Upper lobe of left lung (tissue), 6 donors: ENCODE measurements at regions not wholly inside any gene's neighbourhood (a gene's known extent, or its start where the extent isn't known, plus 50 kb on each side); places are given as distances from the start of the nearest gene placed in this dataset.

Source experiments
- ATAC-seq, 2 donors: fragments of 200-7000 bp; cut with Tn5 transposase; one replicate each; pipeline ENCODE4 v1.9.1; 2022; ENCODE audit warnings: mild to moderate bottlenecking in 2 of 2, moderate library complexity in 2 of 2; ENCODE audit not compliant: low FRiP score in 2 of 2
- DNase-seq, 2 donors: peaks; one replicate each; pipeline ENCODE4 v3.0.0-alpha.2; 2019 to 2020
- H3K27ac ChIP-seq, 4 donors: fragments of 200-600 bp; sonication (generic); one replicate each; pipeline ENCODE4 v1.5.1; 2016 to 2019
- H3K27me3 ChIP-seq, 4 donors: fragments of 200-600 bp; sonication (generic); one replicate each; pipeline ENCODE4 v1.5.1; 2017 to 2019
- H3K36me3 ChIP-seq, 4 donors: fragments of 200-600 bp; sonication (generic); one replicate each; pipeline ENCODE4 v1.5.1; 2016 to 2019
- H3K4me1 ChIP-seq, 4 donors: fragments of 200-600 bp; sonication (generic); one replicate each; pipeline ENCODE4 v1.5.1; 2018 to 2019
- H3K4me3 ChIP-seq, 4 donors: fragments of 200-600 bp; sonication (generic); one replicate each; pipeline ENCODE4 v1.5.1; 2017 to 2019; ENCODE audit warnings: mild to moderate bottlenecking in 2 of 4, moderate library complexity in 1 of 4
- H3K9me3 ChIP-seq, 4 donors: fragments of 200-600 bp; sonication (generic); one replicate each; pipeline ENCODE4 v1.5.1; 2018 to 2019
- EP300 ChIP-seq, 4 donors: sonication (generic); formaldehyde crosslinking; IDR thresholded peaks; one replicate each; pipeline ENCODE4 v1.5.1; 2017; ENCODE audit warnings: antibody characterized with exemption in 4 of 4, control low read depth in 2 of 4
- POLR2A ChIP-seq, 4 donors: fragments of 450-650 bp; IDR thresholded peaks; one replicate each; pipeline ENCODE4 v1.5.1; 2016 to 2017; ENCODE audit warnings: antibody characterized with exemption in 4 of 4, mild to moderate bottlenecking in 2 of 4
- POLR2AphosphoS5 ChIP-seq, 2 donors: sonication (generic); formaldehyde crosslinking; IDR thresholded peaks; one replicate each; pipeline ENCODE4 v1.5.1; 2017; ENCODE audit warnings: antibody characterized with exemption in 2 of 2
- WGBS, 2 donors: methylation state at CpG; one replicate each; pipeline ENCODE4 v1.1.5; 2017 to 2018; 5-methylcytosine and 5-hydroxymethylcytosine counted together
- TF ChIP-seq, protein P1 (sequence below), 6 experiments: fragments of 450-650 bp in 4 of 6; fragments of 200-600 bp in 2 of 6; sonication (generic) in 2 of 6; IDR thresholded peaks; one replicate each; pipeline ENCODE4 v1.5.1; 2016 to 2019; ENCODE audit warnings: antibody characterized with exemption in 6 of 6
- donor health status: DM: no; HTN: no; CAD: no; lungs with moderate emphysema.
- donor health status: DM: no; HTN: yes; CAD: no; lungs with severe emphysema.

DNA sequence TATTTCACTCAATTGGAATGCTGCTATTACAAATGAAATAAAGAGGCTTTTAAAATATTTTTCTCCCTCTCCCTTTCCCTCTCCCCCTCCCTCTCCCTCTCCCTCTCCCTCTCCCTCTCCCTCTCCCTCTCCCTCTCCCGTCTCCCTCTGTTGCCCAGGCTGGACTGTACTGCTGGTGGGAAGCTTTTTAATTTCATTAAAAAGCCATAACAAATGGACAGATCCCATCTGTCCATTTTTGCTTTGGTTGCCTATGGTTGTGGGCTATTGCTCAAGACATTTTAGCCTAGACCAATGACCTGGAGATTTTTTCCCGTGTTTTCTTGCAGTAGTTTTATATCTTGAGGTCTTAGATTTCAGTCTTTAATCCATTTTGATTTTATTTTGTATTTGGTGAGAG, 107.2 kb upstream of the LRRC3B start:
- no peaks in the 10 kb centered on the region for H3K4me1 ChIP-seq
- ATAC-seq (no peak), DNase-seq (no peak)
- no peaks in the 10 kb centered on the region for H3K27me3 ChIP-seq
- H3K36me3 ChIP-seq = no peaks in the 10 kb centered on the region
- H3K9me3 ChIP-seq = peaks cover 0 to 7% (median 0%) of the 10 kb centered on the region in 4 donors
- no peak overlapping the region for H3K4me3 ChIP-seq
- TF ChIP-seq POLR2A (IDR thresholded peaks at IDR 0.05) (no peak), EP300 (IDR thresholded peaks at IDR 0.05) (no peak), POLR2AphosphoS5 (IDR thresholded peaks at IDR 0.05) (no peak)
- TF ChIP-seq, protein P1, sequence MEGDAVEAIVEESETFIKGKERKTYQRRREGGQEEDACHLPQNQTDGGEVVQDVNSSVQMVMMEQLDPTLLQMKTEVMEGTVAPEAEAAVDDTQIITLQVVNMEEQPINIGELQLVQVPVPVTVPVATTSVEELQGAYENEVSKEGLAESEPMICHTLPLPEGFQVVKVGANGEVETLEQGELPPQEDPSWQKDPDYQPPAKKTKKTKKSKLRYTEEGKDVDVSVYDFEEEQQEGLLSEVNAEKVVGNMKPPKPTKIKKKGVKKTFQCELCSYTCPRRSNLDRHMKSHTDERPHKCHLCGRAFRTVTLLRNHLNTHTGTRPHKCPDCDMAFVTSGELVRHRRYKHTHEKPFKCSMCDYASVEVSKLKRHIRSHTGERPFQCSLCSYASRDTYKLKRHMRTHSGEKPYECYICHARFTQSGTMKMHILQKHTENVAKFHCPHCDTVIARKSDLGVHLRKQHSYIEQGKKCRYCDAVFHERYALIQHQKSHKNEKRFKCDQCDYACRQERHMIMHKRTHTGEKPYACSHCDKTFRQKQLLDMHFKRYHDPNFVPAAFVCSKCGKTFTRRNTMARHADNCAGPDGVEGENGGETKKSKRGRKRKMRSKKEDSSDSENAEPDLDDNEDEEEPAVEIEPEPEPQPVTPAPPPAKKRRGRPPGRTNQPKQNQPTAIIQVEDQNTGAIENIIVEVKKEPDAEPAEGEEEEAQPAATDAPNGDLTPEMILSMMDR (IDR thresholded peaks at IDR 0.05) = no peak
- WGBS, 2 donors = 46 to 53% methylated on average over 2 of the region's 2 CpGs
- H3K27ac ChIP-seq = no peak overlapping the region

DNA sequence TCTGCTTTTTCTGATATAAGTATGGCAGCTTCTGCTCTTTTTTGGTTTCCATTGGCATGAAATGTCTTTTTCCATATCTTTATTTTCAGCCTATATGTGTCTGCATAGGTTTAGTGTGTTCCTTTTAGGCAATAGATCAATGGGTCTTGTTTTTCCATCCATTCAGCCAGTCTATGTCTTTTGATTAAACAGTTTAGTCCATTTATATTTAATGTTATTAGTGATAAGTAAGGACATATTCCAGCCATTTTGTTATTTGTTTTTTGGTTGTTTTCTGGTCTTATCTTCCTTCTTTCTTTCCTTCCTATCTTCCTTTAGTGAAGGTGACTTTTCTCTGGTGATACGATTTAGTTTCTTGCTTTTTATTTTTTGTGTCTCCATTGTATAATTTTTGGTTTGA, 101.3 kb upstream of the LRRC3B start:
- TF ChIP-seq POLR2AphosphoS5 (IDR thresholded peaks at IDR 0.05) (no peak), EP300 (IDR thresholded peaks at IDR 0.05) (no peak), POLR2A (IDR thresholded peaks at IDR 0.05) (no peak)
- TF ChIP-seq, protein P1 (IDR thresholded peaks at IDR 0.05) = no peak
- Histone ChIP-seq H3K4me1 (no peaks in the 10 kb centered on the region), H3K9me3 (peaks cover 0 to 18% (median 0%) of the 10 kb centered on the region in 4 donors)

DNA sequence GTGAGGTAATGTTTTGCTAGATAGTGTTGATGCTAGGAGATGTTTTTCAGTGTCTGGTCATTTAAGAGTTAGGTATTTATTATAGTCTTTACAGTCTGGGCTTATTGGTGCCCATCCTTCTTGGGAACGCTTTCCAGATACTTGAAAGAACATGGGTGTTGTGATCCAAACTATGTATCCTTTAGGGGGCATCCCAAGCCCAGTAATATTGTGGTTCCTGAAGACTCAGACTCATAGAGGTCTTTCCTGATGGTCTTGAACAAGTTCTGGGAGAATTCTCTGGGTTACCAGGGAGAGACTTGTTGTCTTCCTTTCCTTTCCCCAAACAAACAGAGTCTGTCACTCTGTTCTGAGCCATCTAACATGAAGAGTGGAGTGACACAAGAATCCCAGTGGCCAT, 99.7 kb upstream of the LRRC3B start:
- Histone ChIP-seq H3K27me3 (no peaks in the 10 kb centered on the region), H3K36me3 (no peaks in the 10 kb centered on the region), H3K4me3 (no peak overlapping the region), H3K27ac (no peak overlapping the region), H3K9me3 (peaks cover 0 to 17% (median 0%) of the 10 kb centered on the region in 4 donors), H3K4me1 (no peaks in the 10 kb centered on the region)
- 77 to 86% methylated on average over 1 of the region's 1 CpG for WGBS, 2 donors
- TF ChIP-seq, protein P1 (IDR thresholded peaks at IDR 0.05) = no peak
- TF ChIP-seq POLR2AphosphoS5 (IDR thresholded peaks at IDR 0.05) (no peak), EP300 (IDR thresholded peaks at IDR 0.05) (no peak), POLR2A (IDR thresholded peaks at IDR 0.05) (no peak)
- ATAC-seq = no peak
- DNase-seq = no peak

More for the DNA sequence above, 101.3 kb upstream of the LRRC3B start:
- Histone ChIP-seq H3K36me3 (no peaks in the 10 kb centered on the region), H3K27ac (no peak overlapping the region), H3K4me3 (no peak overlapping the region), H3K27me3 (no peaks in the 10 kb centered on the region)
- ATAC-seq = no peak
- no peak for DNase-seq
- 98 to 100% methylated on average over 1 of the region's 1 CpG for WGBS, 2 donors

DNA sequence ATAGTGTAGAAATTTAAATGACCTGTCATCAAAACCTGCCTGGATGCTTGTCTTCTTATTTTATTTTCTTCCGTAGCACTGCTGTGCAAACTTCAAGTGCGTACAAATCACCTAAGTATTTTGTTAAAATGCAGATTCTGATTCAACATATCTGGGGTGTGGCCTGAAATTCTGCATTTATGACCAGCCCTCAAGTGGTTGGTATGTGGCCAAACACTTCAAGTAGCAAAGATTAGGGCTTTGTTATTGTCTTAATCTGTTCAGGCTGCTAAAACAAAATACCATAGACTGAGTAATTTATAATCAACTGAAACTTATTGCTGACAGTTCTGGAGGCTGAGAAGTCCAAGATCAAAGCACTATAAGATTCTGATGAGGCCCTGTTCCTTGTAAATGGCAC, 97.6 kb upstream of the LRRC3B start:
- peaks cover 0 to 11% (median 0%) of the 10 kb centered on the region in 4 donors for H3K9me3 ChIP-seq
- ATAC-seq = no peak
- no peaks in the 10 kb centered on the region for H3K4me1 ChIP-seq
- H3K36me3 ChIP-seq = no peaks in the 10 kb centered on the region
- no peak for DNase-seq
- H3K27me3 ChIP-seq = no peaks in the 10 kb centered on the region
- H3K27ac ChIP-seq = no peak overlapping the region
- TF ChIP-seq POLR2AphosphoS5 (IDR thresholded peaks at IDR 0.05) = no peak
- WGBS, 2 donors = 49 to 68% methylated on average over 2 of the region's 2 CpGs
- H3K4me3 ChIP-seq = no peak overlapping the region

DNA sequence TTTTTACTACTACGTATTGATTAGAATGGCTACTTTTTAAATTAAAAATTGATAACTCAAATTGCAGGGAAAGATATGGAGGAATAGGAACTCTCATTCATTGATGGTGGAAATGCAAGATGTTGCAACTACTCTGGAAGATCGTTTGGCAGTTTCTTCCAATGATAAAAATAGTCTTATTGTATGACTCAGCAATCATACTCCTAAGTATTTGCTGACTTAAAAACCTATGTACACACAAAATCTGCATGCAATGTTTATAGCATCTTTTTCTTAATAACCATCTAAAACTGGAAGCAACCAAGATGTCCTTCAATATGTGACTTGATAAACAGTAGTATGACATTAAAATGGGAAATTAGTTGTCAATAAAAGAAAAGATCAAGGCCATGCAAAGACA, 87.4 kb upstream of the LRRC3B start:
- no peak for ATAC-seq
- Histone ChIP-seq H3K4me3 (no peak overlapping the region), H3K27me3 (no peaks in the 10 kb centered on the region), H3K36me3 (no peaks in the 10 kb centered on the region), H3K27ac (no peak overlapping the region), H3K9me3 (no peaks in the 10 kb centered on the region), H3K4me1 (no peaks in the 10 kb centered on the region)
- TF ChIP-seq POLR2AphosphoS5 (IDR thresholded peaks at IDR 0.05) (no peak), POLR2A (IDR thresholded peaks at IDR 0.05) (no peak), EP300 (IDR thresholded peaks at IDR 0.05) (no peak)
- TF ChIP-seq, protein P1 (IDR thresholded peaks at IDR 0.05) = no peak
- 31 to 43% methylated on average over 2 of the region's 2 CpGs for WGBS, 2 donors
- no peak for DNase-seq
